BJ (cell line): ENCODE measurements at regions not wholly inside any gene's neighbourhood (a gene's known extent, or its start where the extent isn't known, plus 50 kb on each side); places are given as distances from the start of the nearest gene placed in this dataset.

ENCODE experiments used
- CTCF ChIA-PET: fragments of 350-600 bp; formaldehyde crosslinking; extraction: SDS; loops from one replicate; lab custom pipeline; 2021; ENCODE audit warnings: antibody characterized with exemption, inconsistent platforms; lab: Yijun Ruan, JAX
- POLR2A ChIA-PET: fragments of 300-600 bp; sonication (Branson Sonifier 250); formaldehyde crosslinking; extraction: SDS; loops from one replicate; lab custom pipeline; 2021; ENCODE audit warnings: antibody characterized with exemption; lab: Charles Lee
- DNase-seq: peaks from one replicate; pipeline ENCODE4 v3.0.0-alpha.2; 2011; ENCODE audit warnings: low read depth
- H3K27me3 ChIP-seq: 2 replicates; pipeline ENCODE4 v1.6.0; 2011; ENCODE audit warnings: low read length; ENCODE audit not compliant: control insufficient read depth, insufficient read depth
- H3K36me3 ChIP-seq: 2 replicates; pipeline ENCODE4 v1.5.1; 2011; ENCODE audit warnings: low read length; ENCODE audit not compliant: control insufficient read depth, insufficient read depth
- H3K4me3 ChIP-seq: 2 replicates; pipeline ENCODE4 v1.5.1; 2011; ENCODE audit warnings: low read depth, mild to moderate bottlenecking, control low read depth, low read length
- CTCF ChIP-seq: IDR thresholded peaks from 2 replicates; pipeline ENCODE4 v1.5.1; 2011; ENCODE audit warnings: low read depth, mild to moderate bottlenecking, control low read depth, inconsistent platforms, low read length, moderate library complexity; ENCODE audit not compliant: insufficient read depth

DNA sequence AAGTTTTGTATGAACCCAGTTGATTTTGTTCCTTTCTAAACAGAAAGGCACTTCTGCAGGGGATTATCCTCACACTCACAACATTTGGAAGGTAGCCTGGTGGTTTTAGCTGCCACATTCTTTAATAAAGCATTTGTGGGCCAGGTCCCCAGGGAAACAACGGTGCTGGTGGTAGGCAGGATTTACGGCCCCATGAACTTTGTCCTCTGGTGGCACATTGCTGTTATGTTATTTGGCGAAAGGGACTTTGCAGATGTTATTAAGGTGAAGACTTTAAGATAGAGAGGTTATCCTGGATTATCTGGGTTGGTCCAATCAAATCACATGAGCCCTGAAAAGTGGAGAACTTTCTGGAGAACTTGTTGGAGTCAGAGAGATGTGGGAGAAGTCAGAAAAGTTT lies 86.3 kb upstream of the C9orf72 start:
- Histone ChIP-seq H3K27me3 (no peaks in the 10 kb centered on the region), H3K36me3 (no peaks in the 10 kb centered on the region), H3K4me3 (no peak overlapping the region)
- no peak for DNase-seq
- CTCF ChIA-PET: no interaction called here
- POLR2A ChIA-PET: no interaction called here
- no peak for TF ChIP-seq CTCF

GRCh38 chr9:27660148-27660547 lies 86.9 kb upstream of the C9orf72 start:
- no peak for DNase-seq
- CTCF ChIA-PET: no interaction called here
- TF ChIP-seq CTCF: no peak
- no peaks in the 10 kb centered on the region for H3K27me3 ChIP-seq
- no peaks in the 10 kb centered on the region for H3K36me3 ChIP-seq
- no peak overlapping the region for H3K4me3 ChIP-seq
- POLR2A ChIA-PET: no interaction called here

DNA sequence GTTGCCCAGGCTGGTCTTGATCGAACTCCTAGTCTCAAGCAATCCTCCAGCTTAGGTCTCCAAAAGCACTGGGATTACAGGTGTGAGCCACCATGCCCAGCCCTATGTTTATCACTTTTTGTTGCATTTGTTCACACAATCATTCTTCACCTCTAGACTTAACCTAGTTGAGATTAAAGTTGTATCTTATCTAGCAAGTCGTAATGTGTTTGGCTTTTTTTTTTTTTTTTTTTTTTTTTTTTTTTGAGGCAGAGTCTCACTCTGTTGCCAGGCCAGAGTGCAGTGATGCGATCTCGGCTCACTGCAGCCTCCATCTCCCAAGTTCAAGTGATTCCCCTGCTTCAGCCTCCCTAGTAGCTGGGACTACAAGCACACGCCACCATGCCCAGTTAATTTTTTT lies 90.2 kb upstream of the C9orf72 start:
- POLR2A ChIA-PET: no interaction called here
- CTCF ChIA-PET: interaction anchor here (1.1 kb wide), 1 partner anchor 12 kb away, joined by 3 read pairs; no protein-coding TSS in a partner anchor

GRCh38 chr9:27664121-27664779 lies 91.0 kb upstream of the C9orf72 start:
- H3K36me3 ChIP-seq: no peaks in the 10 kb centered on the region
- H3K27me3 ChIP-seq: no peaks in the 10 kb centered on the region
- TF ChIP-seq CTCF: no peak
- no peak overlapping the region for H3K4me3 ChIP-seq
- POLR2A ChIA-PET: no interaction called here
- DNase-seq: no peak
- CTCF ChIA-PET: interaction anchor here (1.1 kb wide), 1 partner anchor 11 kb away, joined by 3 read pairs; no protein-coding TSS in a partner anchor

More for the DNA sequence above, 90.2 kb upstream of the C9orf72 start:
- Histone ChIP-seq H3K4me3 (no peak overlapping the region), H3K27me3 (no peaks in the 10 kb centered on the region), H3K36me3 (no peaks in the 10 kb centered on the region)
- DNase-seq: no peak
- no peak for TF ChIP-seq CTCF

DNA sequence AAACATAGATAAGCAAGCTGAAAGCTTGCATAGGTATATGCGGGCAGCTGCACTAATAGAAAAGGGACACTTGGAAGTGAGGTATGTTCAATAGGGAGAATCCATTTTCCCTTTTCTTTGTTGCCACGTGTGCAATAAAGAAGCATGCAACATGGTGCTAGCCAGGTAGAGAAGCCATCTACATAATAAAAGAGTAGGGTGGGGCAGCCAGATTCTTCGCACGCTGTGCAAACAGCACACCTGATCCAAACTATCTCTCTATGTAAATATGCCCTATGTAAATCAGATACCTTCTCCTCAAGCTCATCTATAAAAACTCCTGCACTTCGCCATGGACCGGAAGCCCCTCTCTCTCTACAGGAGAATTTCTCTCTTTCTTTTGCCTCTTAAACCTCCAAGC lies 91.9 kb upstream of the C9orf72 start:
- ChIA-PET POLR2A (no interaction called here), CTCF (no interaction called here)
- no peak for TF ChIP-seq CTCF

More for the DNA sequence above, 91.9 kb upstream of the C9orf72 start:
- Histone ChIP-seq H3K27me3 (no peaks in the 10 kb centered on the region), H3K36me3 (no peaks in the 10 kb centered on the region), H3K4me3 (no peak overlapping the region)
- DNase-seq: no peak
